ENCODE measurements at regions not wholly inside any gene's neighbourhood (a gene's known extent, or its start where the extent isn't known, plus 50 kb on each side); places are given as distances from the start of the nearest gene placed in this dataset.

GRCh38 chr5:171521219-171521633 lies 101.8 kb downstream of the FGF18 start:
- Histone ChIP-seq H3K4me3 (no peak overlapping the region), H3K27ac (no peak overlapping the region), H3K27me3 (no peaks in the 10 kb centered on the region), H3K36me3 (no peaks in the 10 kb centered on the region), H3K9me3 (no peaks in the 10 kb centered on the region), H3K4me1 (peaks cover 6 to 10% (median 8%) of the 10 kb centered on the region in 4 donors)
- TF ChIP-seq EP300 (IDR thresholded peaks at IDR 0.05) (no peak), CTCF (IDR thresholded peaks at IDR 0.05) (no peak), POLR2AphosphoS5 (IDR thresholded peaks at IDR 0.05) (no peak), POLR2A (IDR thresholded peaks at IDR 0.05) (no peak)
- peak in 1 of 2 donors; percentile 83 for ATAC-seq (ENCODE audit: low FRiP score in 2 of 2)
- DNase-seq = no peak
- WGBS, 2 donors = 50 to 82% methylated on average over 1 of the region's 1 CpG

GRCh38 chr5:171521679-171522078 lies 102.2 kb downstream of the FGF18 start:
- no peak for ATAC-seq (ENCODE audit: low FRiP score in 2 of 2)
- H3K4me1 ChIP-seq = peaks cover 6 to 10% (median 8%) of the 10 kb centered on the region in 4 donors
- H3K9me3 ChIP-seq = no peaks in the 10 kb centered on the region
- no peak overlapping the region for H3K4me3 ChIP-seq
- WGBS, 2 donors = 82 to 87% methylated on average over 2 to 3 of the region's 3 CpGs
- peak overlapping the region in 1 of 4 donors; percentile 3 for H3K27ac ChIP-seq
- H3K27me3 ChIP-seq = no peaks in the 10 kb centered on the region
- no peaks in the 10 kb centered on the region for H3K36me3 ChIP-seq
- no peak for DNase-seq
- TF ChIP-seq POLR2AphosphoS5 (IDR thresholded peaks at IDR 0.05) (no peak), POLR2A (IDR thresholded peaks at IDR 0.05) (no peak), EP300 (IDR thresholded peaks at IDR 0.05) (no peak), CTCF (IDR thresholded peaks at IDR 0.05) (no peak)

DNA sequence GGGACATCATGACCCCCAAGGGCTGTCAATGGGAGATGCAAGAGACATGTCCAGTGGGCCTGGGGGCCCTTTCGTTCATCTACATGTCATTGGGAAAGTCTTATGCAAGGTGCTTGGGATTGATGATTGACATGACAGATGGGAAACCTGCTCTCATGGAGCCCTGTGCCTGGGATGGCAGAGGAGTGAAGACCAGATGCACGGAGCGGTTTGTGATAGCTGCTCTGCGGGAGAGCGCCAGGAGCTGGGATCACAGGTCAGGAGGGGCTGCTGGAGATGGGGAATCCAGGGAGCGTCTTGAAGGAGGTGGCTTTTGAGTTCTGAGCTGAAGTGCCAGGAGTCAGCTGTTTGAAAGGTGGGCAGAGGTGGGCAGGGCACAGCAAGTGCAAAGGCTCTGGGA lies 104.3 kb downstream of the FGF18 start:
- no peak for ATAC-seq (ENCODE audit: low FRiP score in 2 of 2)

GRCh38 chr5:171524466-171524865 lies 105.0 kb downstream of the FGF18 start:
- DNase-seq (no peak), ATAC-seq (ENCODE audit: low FRiP score in 2 of 2) (no peak)
- TF ChIP-seq EP300 (IDR thresholded peaks at IDR 0.05) = no peak
- no peak for TF ChIP-seq POLR2A (IDR thresholded peaks at IDR 0.05)
- TF ChIP-seq CTCF (IDR thresholded peaks at IDR 0.05) = no peak
- TF ChIP-seq POLR2AphosphoS5 (IDR thresholded peaks at IDR 0.05) = no peak
- Histone ChIP-seq H3K36me3 (no peaks in the 10 kb centered on the region), H3K27ac (no peak overlapping the region), H3K4me3 (no peak overlapping the region), H3K9me3 (no peaks in the 10 kb centered on the region), H3K4me1 (peaks cover 6 to 10% (median 8%) of the 10 kb centered on the region in 4 donors), H3K27me3 (no peaks in the 10 kb centered on the region)
- 31 to 32% methylated on average over 14 of the region's 14 CpGs for WGBS, 2 donors

More for the DNA sequence above, 104.3 kb downstream of the FGF18 start:
- Histone ChIP-seq H3K9me3 (no peaks in the 10 kb centered on the region), H3K4me3 (no peak overlapping the region), H3K27me3 (no peaks in the 10 kb centered on the region), H3K27ac (no peak overlapping the region), H3K4me1 (peaks cover 6 to 10% (median 8%) of the 10 kb centered on the region in 4 donors), H3K36me3 (no peaks in the 10 kb centered on the region)
- WGBS, 2 donors = 94 to 95% methylated on average over 5 to 6 of the region's 6 CpGs
- no peak for DNase-seq
- TF ChIP-seq POLR2AphosphoS5 (IDR thresholded peaks at IDR 0.05) (no peak), EP300 (IDR thresholded peaks at IDR 0.05) (no peak), POLR2A (IDR thresholded peaks at IDR 0.05) (no peak), CTCF (IDR thresholded peaks at IDR 0.05) (no peak)

GRCh38 chr5:171525085-171525484 lies 105.6 kb downstream of the FGF18 start:
- Histone ChIP-seq H3K36me3 (no peaks in the 10 kb centered on the region), H3K9me3 (no peaks in the 10 kb centered on the region), H3K4me1 (peaks cover 6 to 10% (median 8%) of the 10 kb centered on the region in 4 donors), H3K27me3 (no peaks in the 10 kb centered on the region), H3K27ac (no peak overlapping the region), H3K4me3 (no peak overlapping the region)
- ATAC-seq (ENCODE audit: low FRiP score in 2 of 2) (no peak), DNase-seq (no peak)
- TF ChIP-seq EP300 (IDR thresholded peaks at IDR 0.05) (no peak), POLR2AphosphoS5 (IDR thresholded peaks at IDR 0.05) (no peak), CTCF (IDR thresholded peaks at IDR 0.05) (no peak), POLR2A (IDR thresholded peaks at IDR 0.05) (no peak)
- WGBS, 2 donors = 58 to 74% methylated on average over 4 of the region's 4 CpGs
